ENCODE measurements at regions not wholly inside any gene's neighbourhood (a gene's known extent, or its start where the extent isn't known, plus 50 kb on each side); places are given as distances from the start of the nearest gene placed in this dataset.

DNA sequence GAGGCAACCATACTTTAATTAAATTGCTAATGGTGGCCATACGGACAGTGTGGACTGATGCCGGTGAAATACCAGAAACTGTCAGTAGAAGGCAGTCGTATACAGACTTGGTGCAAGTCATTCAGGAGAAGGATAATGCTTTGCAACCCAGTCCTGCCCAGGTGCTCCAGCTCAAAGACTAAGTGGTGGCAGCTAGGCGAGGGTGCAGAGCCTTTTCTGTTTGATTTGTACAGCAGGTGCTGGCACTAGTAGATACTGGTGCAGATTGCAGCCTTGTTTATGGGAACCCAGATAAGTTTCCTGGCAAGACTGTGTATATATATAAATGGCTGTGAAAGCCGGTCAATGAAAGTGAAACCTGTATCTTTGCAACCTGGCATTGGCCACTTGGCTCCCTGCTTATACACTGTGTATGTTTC, 208.3 kb upstream of the SYT4 start:
- WGBS, 2 donors (ENCODE audit: low coverage in 1 of 2) = 81 to 100% methylated on average over 3 of the region's 5 CpGs
- no peaks in the 10 kb centered on the region for H3K9me3 ChIP-seq
- H3K4me1 ChIP-seq = no peaks in the 10 kb centered on the region
- no peaks in the 10 kb centered on the region for H3K36me3 ChIP-seq
- TF ChIP-seq EP300 (IDR thresholded peaks at IDR 0.05) (no peak), POLR2AphosphoS5 (IDR thresholded peaks at IDR 0.05) (no peak), POLR2A (IDR thresholded peaks at IDR 0.05) (no peak)
- TF ChIP-seq, protein P1, sequence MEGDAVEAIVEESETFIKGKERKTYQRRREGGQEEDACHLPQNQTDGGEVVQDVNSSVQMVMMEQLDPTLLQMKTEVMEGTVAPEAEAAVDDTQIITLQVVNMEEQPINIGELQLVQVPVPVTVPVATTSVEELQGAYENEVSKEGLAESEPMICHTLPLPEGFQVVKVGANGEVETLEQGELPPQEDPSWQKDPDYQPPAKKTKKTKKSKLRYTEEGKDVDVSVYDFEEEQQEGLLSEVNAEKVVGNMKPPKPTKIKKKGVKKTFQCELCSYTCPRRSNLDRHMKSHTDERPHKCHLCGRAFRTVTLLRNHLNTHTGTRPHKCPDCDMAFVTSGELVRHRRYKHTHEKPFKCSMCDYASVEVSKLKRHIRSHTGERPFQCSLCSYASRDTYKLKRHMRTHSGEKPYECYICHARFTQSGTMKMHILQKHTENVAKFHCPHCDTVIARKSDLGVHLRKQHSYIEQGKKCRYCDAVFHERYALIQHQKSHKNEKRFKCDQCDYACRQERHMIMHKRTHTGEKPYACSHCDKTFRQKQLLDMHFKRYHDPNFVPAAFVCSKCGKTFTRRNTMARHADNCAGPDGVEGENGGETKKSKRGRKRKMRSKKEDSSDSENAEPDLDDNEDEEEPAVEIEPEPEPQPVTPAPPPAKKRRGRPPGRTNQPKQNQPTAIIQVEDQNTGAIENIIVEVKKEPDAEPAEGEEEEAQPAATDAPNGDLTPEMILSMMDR (IDR thresholded peaks at IDR 0.05) = no peak
- H3K27ac ChIP-seq = no peak overlapping the region
- no peak overlapping the region for H3K4me3 ChIP-seq
- no peaks in the 10 kb centered on the region for H3K27me3 ChIP-seq
- ATAC-seq = no peak

DNA sequence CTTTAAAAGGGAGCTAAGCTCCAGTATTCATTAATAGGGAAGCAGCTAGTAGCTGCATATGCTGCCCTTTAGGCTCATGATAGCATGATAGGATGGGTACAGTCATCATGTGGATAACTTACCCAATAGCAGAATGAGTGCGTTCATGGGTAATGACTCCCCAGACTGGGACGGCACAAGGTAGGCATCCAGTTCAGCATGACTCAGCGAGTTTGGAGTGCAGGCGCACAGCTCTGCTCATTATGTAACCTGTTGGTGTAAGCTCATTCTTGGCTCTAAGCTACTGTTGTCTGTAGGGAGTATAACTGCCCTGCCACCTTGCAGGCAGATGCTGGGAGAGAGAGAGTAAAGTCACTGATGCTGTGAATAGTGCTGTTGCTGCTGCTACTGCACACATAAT, 209.2 kb upstream of the SYT4 start:
- Histone ChIP-seq H3K27ac (no peak overlapping the region), H3K4me3 (no peak overlapping the region), H3K36me3 (no peaks in the 10 kb centered on the region), H3K9me3 (no peaks in the 10 kb centered on the region), H3K4me1 (no peaks in the 10 kb centered on the region), H3K27me3 (no peaks in the 10 kb centered on the region)
- ATAC-seq = no peak
- TF ChIP-seq EP300 (IDR thresholded peaks at IDR 0.05) (no peak), POLR2AphosphoS5 (IDR thresholded peaks at IDR 0.05) (no peak), POLR2A (IDR thresholded peaks at IDR 0.05) (no peak)
- TF ChIP-seq, protein P1 (IDR thresholded peaks at IDR 0.05) = no peak
- WGBS, 2 donors (ENCODE audit: low coverage in 1 of 2) = no CpG with 5 or more reads among the region's 4 CpGs

DNA sequence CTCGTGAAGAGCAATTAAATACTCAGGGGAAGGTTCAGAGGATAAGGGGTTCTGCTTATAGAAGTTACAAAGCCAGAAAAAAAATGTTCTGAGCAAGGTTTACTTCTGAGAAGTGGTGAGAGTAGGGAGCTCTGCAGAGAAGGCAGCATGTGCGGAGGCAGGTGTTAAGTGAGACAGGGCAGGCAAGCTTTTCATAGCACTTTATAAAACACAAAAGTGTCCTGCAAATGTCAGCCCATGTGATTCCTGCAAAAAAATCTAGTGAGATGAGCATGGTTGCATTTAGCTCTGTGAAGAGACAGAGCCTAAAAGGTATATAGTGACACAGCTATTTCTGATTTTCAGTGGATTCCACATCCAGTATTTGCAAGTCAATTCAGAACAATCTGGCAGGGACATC, 223.8 kb upstream of the SYT4 start:
- 20 to 33% methylated on average over 1 to 2 of the region's 2 CpGs for WGBS, 2 donors (ENCODE audit: low coverage in 1 of 2)
- peaks cover 0 to 8% (median 0%) of the 10 kb centered on the region in 3 donors for H3K9me3 ChIP-seq
- no peaks in the 10 kb centered on the region for H3K36me3 ChIP-seq
- no peak for ATAC-seq
- TF ChIP-seq POLR2AphosphoS5 (IDR thresholded peaks at IDR 0.05) (no peak), EP300 (IDR thresholded peaks at IDR 0.05) (no peak), POLR2A (IDR thresholded peaks at IDR 0.05) (no peak)
- TF ChIP-seq, protein P1 (IDR thresholded peaks at IDR 0.05) = no peak
- H3K27ac ChIP-seq = no peak overlapping the region
- no peak overlapping the region for H3K4me3 ChIP-seq
- no peaks in the 10 kb centered on the region for H3K4me1 ChIP-seq
- H3K27me3 ChIP-seq = no peaks in the 10 kb centered on the region

DNA sequence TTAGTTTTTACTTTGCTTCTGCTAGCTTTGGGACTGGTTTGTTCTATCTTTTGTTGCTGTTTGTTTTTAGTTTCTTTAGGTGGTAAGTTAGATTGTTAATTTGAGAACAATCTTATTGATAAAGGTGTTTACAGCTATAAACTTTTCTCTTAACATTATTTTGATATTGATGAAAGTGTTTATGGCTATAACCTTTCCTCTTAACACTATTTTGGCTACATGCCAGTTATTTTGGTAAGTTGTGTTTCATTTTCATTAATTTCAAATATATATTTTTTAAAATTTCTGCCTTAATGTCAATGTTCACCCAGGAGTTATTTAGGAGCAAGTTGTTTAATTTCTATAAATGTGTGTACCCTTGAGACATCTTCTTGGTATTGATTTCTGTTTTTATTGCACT, 229.6 kb upstream of the SYT4 start:
- Histone ChIP-seq H3K36me3 (no peaks in the 10 kb centered on the region), H3K4me3 (no peak overlapping the region), H3K9me3 (peaks cover 0 to 27% (median 0%) of the 10 kb centered on the region in 3 donors), H3K4me1 (no peaks in the 10 kb centered on the region), H3K27ac (no peak overlapping the region), H3K27me3 (no peaks in the 10 kb centered on the region)
- TF ChIP-seq, protein P1 (IDR thresholded peaks at IDR 0.05) = no peak
- TF ChIP-seq POLR2A (IDR thresholded peaks at IDR 0.05) = no peak
- TF ChIP-seq EP300 (IDR thresholded peaks at IDR 0.05) = no peak
- TF ChIP-seq POLR2AphosphoS5 (IDR thresholded peaks at IDR 0.05) = no peak
- ATAC-seq = no peak

DNA sequence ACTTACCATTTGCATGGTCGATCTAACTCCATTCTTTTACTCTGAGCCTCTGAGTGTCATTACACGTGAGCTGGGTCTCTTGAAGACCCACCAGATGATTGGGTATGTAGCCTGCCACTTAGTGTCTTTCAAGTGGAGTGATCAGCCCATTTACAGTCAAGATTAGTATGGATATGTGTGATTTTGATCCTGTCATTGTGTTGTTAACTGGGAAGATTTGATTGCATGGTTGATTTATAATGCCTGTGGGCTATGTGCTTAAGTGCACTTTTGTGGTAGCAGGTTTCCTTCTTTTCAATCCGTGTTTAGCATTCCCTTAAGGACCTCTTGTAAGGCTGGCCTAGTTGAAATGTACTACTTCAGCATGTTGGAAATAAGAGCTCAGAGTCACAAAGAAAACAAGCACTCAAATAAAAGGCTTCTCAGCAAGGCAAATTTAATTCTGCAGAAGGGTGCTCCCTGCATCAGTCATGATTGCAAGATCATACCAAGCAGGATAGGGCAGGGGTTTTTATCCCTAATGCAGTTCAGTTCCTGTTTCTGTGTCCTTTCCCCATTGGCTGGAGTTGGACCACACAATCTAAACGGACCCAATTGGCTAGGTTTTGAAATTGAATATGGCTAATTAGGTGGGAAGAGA, 230.7 kb upstream of the SYT4 start:
- Histone ChIP-seq H3K9me3 (peaks cover 0 to 27% (median 0%) of the 10 kb centered on the region in 3 donors), H3K4me1 (no peaks in the 10 kb centered on the region), H3K27ac (no peak overlapping the region), H3K27me3 (no peaks in the 10 kb centered on the region), H3K36me3 (no peaks in the 10 kb centered on the region), H3K4me3 (no peak overlapping the region)
- WGBS, 2 donors (ENCODE audit: low coverage in 1 of 2) = 67 to 69% methylated on average over 3 to 4 of the region's 4 CpGs
- ATAC-seq = no peak
- no peak for TF ChIP-seq EP300 (IDR thresholded peaks at IDR 0.05)
- no peak for TF ChIP-seq POLR2AphosphoS5 (IDR thresholded peaks at IDR 0.05)
- TF ChIP-seq, protein P1 (IDR thresholded peaks at IDR 0.05) = no peak
- no peak for TF ChIP-seq POLR2A (IDR thresholded peaks at IDR 0.05)

All from gastroesophageal sphincter (tissue), 4 donors.